ENCODE measurements at regions not wholly inside any gene's neighbourhood (a gene's known extent, or its start where the extent isn't known, plus 50 kb on each side); places are given as distances from the start of the nearest gene placed in this dataset.

GRCh38 chr11:116694815-116695590, 77.8 kb downstream of the BUD13 start:
- no peaks in the 10 kb centered on the region for H3K27me3 ChIP-seq (replicated peaks; ENCODE audit: control insufficient read depth, insufficient read depth, low read length)
- no peak for DNase-seq (ENCODE audit: extremely low read depth, insufficient read length)
- no peaks in the 10 kb centered on the region for H3K36me3 ChIP-seq (ENCODE audit: control insufficient read depth, insufficient read depth, low read length)
- no peak overlapping the region for H3K4me3 ChIP-seq (replicated peaks; ENCODE audit: low read depth, low read length)
- no peak for TF ChIP-seq CTCF (IDR thresholded peaks at IDR 0.05; ENCODE audit: insufficient read depth, low read length, poor library complexity, severe bottlenecking)

- Histone ChIP-seq H3K4me3 (replicated peaks; ENCODE audit: low read depth, low read length) (no peak overlapping the region), H3K36me3 (ENCODE audit: control insufficient read depth, insufficient read depth, low read length) (no peaks in the 10 kb centered on the region), H3K27me3 (replicated peaks; ENCODE audit: control insufficient read depth, insufficient read depth, low read length) (no peaks in the 10 kb centered on the region)
- TF ChIP-seq CTCF (IDR thresholded peaks at IDR 0.05; ENCODE audit: insufficient read depth, low read length, poor library complexity, severe bottlenecking): no peak
- no peak for DNase-seq (ENCODE audit: extremely low read depth, insufficient read length)
Observed at GRCh38 chr11:116694349-116694725, 78.5 kb downstream of the BUD13 start.

- DNase-seq (ENCODE audit: extremely low read depth, insufficient read length): no peak
- H3K27me3 ChIP-seq (replicated peaks; ENCODE audit: control insufficient read depth, insufficient read depth, low read length): no peaks in the 10 kb centered on the region
- H3K36me3 ChIP-seq (ENCODE audit: control insufficient read depth, insufficient read depth, low read length): no peaks in the 10 kb centered on the region
- no peak for TF ChIP-seq CTCF (IDR thresholded peaks at IDR 0.05; ENCODE audit: insufficient read depth, low read length, poor library complexity, severe bottlenecking)
- no peak overlapping the region for H3K4me3 ChIP-seq (replicated peaks; ENCODE audit: low read depth, low read length)
Observed at GRCh38 chr11:116693593-116694348, 79.0 kb downstream of the BUD13 start.

- no peaks in the 10 kb centered on the region for H3K27me3 ChIP-seq (replicated peaks; ENCODE audit: control insufficient read depth, insufficient read depth, low read length)
- H3K4me3 ChIP-seq (replicated peaks; ENCODE audit: low read depth, low read length): no peak overlapping the region
- no peak for TF ChIP-seq CTCF (IDR thresholded peaks at IDR 0.05; ENCODE audit: insufficient read depth, low read length, poor library complexity, severe bottlenecking)
- DNase-seq (ENCODE audit: extremely low read depth, insufficient read length): no peak
- no peaks in the 10 kb centered on the region for H3K36me3 ChIP-seq (ENCODE audit: control insufficient read depth, insufficient read depth, low read length)
Observed at GRCh38 chr11:116693102-116693570, 79.7 kb downstream of the BUD13 start.

GRCh38 chr11:116692318-116693101, 80.3 kb downstream of the BUD13 start:
- Histone ChIP-seq H3K4me3 (replicated peaks; ENCODE audit: low read depth, low read length) (no peak overlapping the region), H3K36me3 (ENCODE audit: control insufficient read depth, insufficient read depth, low read length) (no peaks in the 10 kb centered on the region), H3K27me3 (replicated peaks; ENCODE audit: control insufficient read depth, insufficient read depth, low read length) (no peaks in the 10 kb centered on the region)
- TF ChIP-seq CTCF (IDR thresholded peaks at IDR 0.05; ENCODE audit: insufficient read depth, low read length, poor library complexity, severe bottlenecking): no peak
- no peak for DNase-seq (ENCODE audit: extremely low read depth, insufficient read length)
